ENCODE measurements at regions not wholly inside any gene's neighbourhood (a gene's known extent, or its start where the extent isn't known, plus 50 kb on each side); places are given as distances from the start of the nearest gene placed in this dataset.

DNA sequence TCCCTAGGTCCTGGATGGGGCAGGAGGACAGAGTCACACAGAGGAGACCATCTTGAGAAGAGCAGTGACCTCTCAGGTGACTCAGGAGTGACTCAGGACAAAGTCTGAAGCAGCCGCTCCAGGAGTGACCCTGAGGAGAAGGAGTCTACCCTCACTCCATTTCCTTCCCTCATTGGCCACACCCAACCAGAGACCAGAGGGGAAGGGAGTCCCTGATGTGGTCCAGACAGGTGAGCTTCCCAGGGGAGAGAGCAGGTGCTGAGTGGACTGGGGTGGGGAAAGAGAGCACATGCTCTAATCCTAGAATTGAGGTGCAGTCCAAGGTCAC is 75.5 kb upstream of the MEDAG start:
- no peak for TF ChIP-seq POLR2A (IDR thresholded peaks at IDR 0.05)
- TF ChIP-seq POLR2AphosphoS5 (IDR thresholded peaks at IDR 0.05): no peak
- TF ChIP-seq, protein P1, sequence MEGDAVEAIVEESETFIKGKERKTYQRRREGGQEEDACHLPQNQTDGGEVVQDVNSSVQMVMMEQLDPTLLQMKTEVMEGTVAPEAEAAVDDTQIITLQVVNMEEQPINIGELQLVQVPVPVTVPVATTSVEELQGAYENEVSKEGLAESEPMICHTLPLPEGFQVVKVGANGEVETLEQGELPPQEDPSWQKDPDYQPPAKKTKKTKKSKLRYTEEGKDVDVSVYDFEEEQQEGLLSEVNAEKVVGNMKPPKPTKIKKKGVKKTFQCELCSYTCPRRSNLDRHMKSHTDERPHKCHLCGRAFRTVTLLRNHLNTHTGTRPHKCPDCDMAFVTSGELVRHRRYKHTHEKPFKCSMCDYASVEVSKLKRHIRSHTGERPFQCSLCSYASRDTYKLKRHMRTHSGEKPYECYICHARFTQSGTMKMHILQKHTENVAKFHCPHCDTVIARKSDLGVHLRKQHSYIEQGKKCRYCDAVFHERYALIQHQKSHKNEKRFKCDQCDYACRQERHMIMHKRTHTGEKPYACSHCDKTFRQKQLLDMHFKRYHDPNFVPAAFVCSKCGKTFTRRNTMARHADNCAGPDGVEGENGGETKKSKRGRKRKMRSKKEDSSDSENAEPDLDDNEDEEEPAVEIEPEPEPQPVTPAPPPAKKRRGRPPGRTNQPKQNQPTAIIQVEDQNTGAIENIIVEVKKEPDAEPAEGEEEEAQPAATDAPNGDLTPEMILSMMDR (IDR thresholded peaks at IDR 0.05): no peak
- WGBS: 100% methylated on average over 1 of the region's 1 CpG
- peaks cover 4% of the 10 kb centered on the region for H3K4me1 ChIP-seq (replicated peaks)
- no peaks in the 10 kb centered on the region for H3K27me3 ChIP-seq (replicated peaks; ENCODE audit: insufficient read depth)
- intact Hi-C loops (cut with DNase I): no loop called here
- H3K4me3 ChIP-seq: no peak overlapping the region
- H3K9me3 ChIP-seq: no peaks in the 10 kb centered on the region
- H3K36me3 ChIP-seq: no peaks in the 10 kb centered on the region
- no peak for DNase-seq (ENCODE audit: low spot score)
- H3K27ac ChIP-seq: no peak overlapping the region

DNA sequence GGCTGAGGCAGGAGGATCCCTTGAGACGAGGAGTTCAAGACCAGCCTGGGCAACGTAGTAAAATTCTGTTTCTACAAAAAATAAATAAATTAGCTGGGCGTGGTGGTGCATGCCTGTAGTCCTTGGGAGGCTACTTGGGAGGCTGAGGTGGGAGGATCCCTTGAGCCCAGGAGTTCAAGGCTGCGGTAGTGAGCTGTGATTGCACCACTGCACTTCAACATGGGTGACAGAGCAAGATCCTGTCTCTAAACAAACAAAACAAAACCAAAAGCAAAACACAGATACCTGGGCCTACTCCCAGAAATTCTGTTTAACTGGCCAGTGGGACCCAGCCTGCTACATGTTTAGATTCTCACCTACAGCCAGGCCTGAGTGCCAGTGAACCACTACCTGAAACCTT is 74.6 kb upstream of the MEDAG start:
- DNase-seq (ENCODE audit: low spot score): no peak
- H3K4me1 ChIP-seq (replicated peaks): peaks cover 4% of the 10 kb centered on the region
- no peak overlapping the region for H3K27ac ChIP-seq
- no peak overlapping the region for H3K4me3 ChIP-seq
- intact Hi-C loops (cut with DNase I): no loop called here
- no peak for TF ChIP-seq POLR2AphosphoS5 (IDR thresholded peaks at IDR 0.05)
- TF ChIP-seq, protein P1 (IDR thresholded peaks at IDR 0.05): no peak
- TF ChIP-seq POLR2A (IDR thresholded peaks at IDR 0.05): no peak
- H3K36me3 ChIP-seq: no peaks in the 10 kb centered on the region
- 85% methylated on average over 4 of the region's 4 CpGs for WGBS
- H3K9me3 ChIP-seq: no peaks in the 10 kb centered on the region
- no peaks in the 10 kb centered on the region for H3K27me3 ChIP-seq (replicated peaks; ENCODE audit: insufficient read depth)

DNA sequence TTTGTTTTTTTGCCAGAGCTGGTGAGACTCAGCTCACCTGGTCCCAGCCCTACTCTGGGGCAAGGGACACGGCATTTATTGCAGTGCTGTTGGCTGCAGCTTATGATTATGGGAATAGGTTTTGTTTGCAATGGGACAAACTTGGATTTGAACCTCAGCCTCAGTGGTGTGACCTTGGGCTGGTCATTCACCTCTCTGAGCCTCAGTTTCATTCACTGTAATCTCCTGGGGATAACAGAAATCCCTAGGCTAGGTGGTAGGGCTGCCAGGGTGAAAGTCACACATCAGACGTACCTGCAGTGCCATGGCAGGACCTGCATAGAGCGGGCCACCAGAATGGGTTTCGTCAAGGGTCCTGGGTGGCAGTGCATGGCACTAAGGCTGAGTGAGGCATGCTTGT is 73.7 kb upstream of the MEDAG start:
- Histone ChIP-seq H3K4me3 (no peak overlapping the region), H3K9me3 (no peaks in the 10 kb centered on the region), H3K36me3 (no peaks in the 10 kb centered on the region), H3K27me3 (replicated peaks; ENCODE audit: insufficient read depth) (no peaks in the 10 kb centered on the region), H3K27ac (peak overlapping the region; percentile 14 to 29), H3K4me1 (replicated peaks) (peaks cover 4% of the 10 kb centered on the region)
- WGBS: 76% methylated on average over 4 of the region's 4 CpGs
- TF ChIP-seq POLR2AphosphoS5 (IDR thresholded peaks at IDR 0.05): no peak
- no peak for TF ChIP-seq POLR2A (IDR thresholded peaks at IDR 0.05)
- TF ChIP-seq, protein P1 (IDR thresholded peaks at IDR 0.05): no peak
- intact Hi-C loops (cut with DNase I): no loop called here
- DNase-seq (ENCODE audit: low spot score): no peak

DNA sequence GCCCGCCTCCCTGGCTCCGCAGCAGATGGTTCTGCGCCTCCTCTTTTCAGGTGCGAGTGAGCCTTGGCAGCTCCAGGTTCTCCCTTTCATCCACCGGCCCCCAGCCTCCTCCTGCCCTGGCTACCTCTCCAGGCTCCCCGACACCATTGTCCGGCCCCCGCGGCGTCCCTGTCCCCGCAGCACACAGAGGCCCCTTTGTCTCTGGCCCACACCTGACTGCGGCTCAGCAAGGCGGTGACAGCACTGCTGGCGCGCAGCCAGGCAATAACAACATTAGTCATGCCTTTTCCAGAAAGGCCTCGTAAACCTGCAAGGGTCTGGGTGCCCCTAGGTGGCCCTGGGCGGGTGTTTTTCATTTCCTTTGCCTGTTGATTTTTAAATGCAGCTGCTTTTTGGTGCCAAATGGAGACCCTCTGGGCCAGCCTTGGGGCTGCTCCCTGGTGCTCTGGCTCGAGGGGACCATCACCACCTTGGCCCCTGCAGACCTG is 73.2 kb upstream of the MEDAG start:
- no peaks in the 10 kb centered on the region for H3K9me3 ChIP-seq
- 14% methylated on average over 18 of the region's 18 CpGs for WGBS
- intact Hi-C loops (cut with DNase I): no loop called here
- TF ChIP-seq POLR2A (IDR thresholded peaks at IDR 0.05) (peak; percentile 62), POLR2AphosphoS5 (IDR thresholded peaks at IDR 0.05) (peak; percentile 82)
- TF ChIP-seq, protein P1 (IDR thresholded peaks at IDR 0.05): peak in 1 of 4 experiments; percentile 10
- no peaks in the 10 kb centered on the region for H3K27me3 ChIP-seq (replicated peaks; ENCODE audit: insufficient read depth)
- peak; percentile 95 for DNase-seq (ENCODE audit: low spot score)
- peaks cover 4% of the 10 kb centered on the region for H3K4me1 ChIP-seq (replicated peaks)
- H3K36me3 ChIP-seq: no peaks in the 10 kb centered on the region
- peak overlapping the region; percentile 14 to 29 for H3K27ac ChIP-seq
- H3K4me3 ChIP-seq: no peak overlapping the region

DNA sequence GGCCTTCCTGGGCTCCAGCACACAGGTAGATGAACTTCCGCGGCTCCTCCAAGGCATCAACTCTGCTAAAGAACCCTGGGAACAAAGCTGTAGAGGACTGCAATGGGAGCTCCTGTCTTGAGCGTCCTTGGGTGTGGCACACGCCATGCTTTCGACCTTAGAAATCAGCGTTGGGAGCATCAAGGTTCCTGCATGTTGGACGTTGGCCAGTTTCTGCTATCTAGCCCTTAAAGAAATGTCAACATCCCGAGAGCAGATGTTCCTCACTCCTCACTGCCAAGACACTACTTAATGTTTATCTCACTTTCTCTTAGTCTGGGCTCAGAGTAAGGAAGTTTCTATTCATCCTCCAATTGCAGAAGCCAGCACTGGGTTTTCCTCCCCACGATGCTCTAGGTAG is 70.6 kb upstream of the MEDAG start:
- no peaks in the 10 kb centered on the region for H3K27me3 ChIP-seq (replicated peaks; ENCODE audit: insufficient read depth)
- DNase-seq (ENCODE audit: low spot score): peak; percentile 36
- 34% methylated on average over 8 of the region's 9 CpGs for WGBS
- peaks cover 4% of the 10 kb centered on the region for H3K4me1 ChIP-seq (replicated peaks)
- H3K4me3 ChIP-seq: no peak overlapping the region
- intact Hi-C loops (cut with DNase I): no loop called here
- H3K36me3 ChIP-seq: no peaks in the 10 kb centered on the region
- peak; percentile 55 for TF ChIP-seq POLR2AphosphoS5 (IDR thresholded peaks at IDR 0.05)
- TF ChIP-seq, protein P1 (IDR thresholded peaks at IDR 0.05): no peak
- TF ChIP-seq POLR2A (IDR thresholded peaks at IDR 0.05): no peak
- H3K27ac ChIP-seq: no peak overlapping the region
- no peaks in the 10 kb centered on the region for H3K9me3 ChIP-seq
